ENCODE measurements at regions not wholly inside any gene's neighbourhood (a gene's known extent, or its start where the extent isn't known, plus 50 kb on each side); places are given as distances from the start of the nearest gene placed in this dataset.

DNA sequence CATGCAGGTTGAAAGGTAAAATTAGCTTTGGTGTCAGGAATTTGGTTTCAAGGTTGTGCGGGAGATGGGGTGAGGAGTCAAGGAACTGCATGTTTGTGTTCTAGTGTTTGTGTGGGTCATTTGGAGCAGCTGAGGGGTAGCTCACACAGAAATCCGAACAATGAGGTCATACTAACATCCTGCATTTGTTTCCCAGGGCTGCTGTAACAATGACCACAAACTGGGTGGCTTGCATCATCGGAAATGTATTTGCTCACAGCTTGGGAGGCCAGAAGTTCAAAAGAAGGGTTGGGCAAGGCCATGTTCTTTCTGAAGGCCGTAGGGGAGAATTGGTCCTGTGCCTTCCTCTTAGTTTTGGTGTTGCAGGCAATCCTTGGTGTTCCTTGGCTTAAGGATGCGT lies 287.4 kb downstream of the HAPSTR1 start:
- TF ChIP-seq CTCF (IDR thresholded peaks at IDR 0.05; ENCODE audit: low read length) (no peak), EZH2 (IDR thresholded peaks at IDR 0.05; ENCODE audit: borderline replicate concordance, low read length) (no peak)

All from OCI-LY1 (cell line).